PFSK-1 (cell line): ENCODE measurements at regions not wholly inside any gene's neighbourhood (a gene's known extent, or its start where the extent isn't known, plus 50 kb on each side); places are given as distances from the start of the nearest gene placed in this dataset.

Experiments used
- FOXP2 ChIP-seq: optimal IDR thresholded peaks from 2 replicates; pipeline ENCODE3; 2011; ENCODE audit warnings: borderline replicate concordance, control low read depth, inconsistent platforms; ENCODE audit not compliant: insufficient read depth; ENCODE audit errors: extremely low read length, extremely low read depth
- POLR2AphosphoS5 ChIP-seq: IDR thresholded peaks from 2 replicates; pipeline ENCODE4 v1.6.1; 2012; ENCODE audit warnings: low read depth, mild to moderate bottlenecking, control low read depth, low read length, moderate library complexity
- REST ChIP-seq, 2 experiments: IDR thresholded peaks; 2 replicates each; pipeline versions ENCODE4 v1.6.1 to v1.8.0; 2011 to 2012; ENCODE audit warnings: low read depth in 2 of 2, low read length in 2 of 2, control low read depth in 1 of 2, inconsistent platforms in 1 of 2, mild to moderate bottlenecking in 1 of 2, moderate library complexity in 1 of 2; ENCODE audit not compliant: insufficient read depth in 1 of 2
- SIN3A ChIP-seq: IDR thresholded peaks from 2 replicates; pipeline ENCODE4 v1.6.1; 2012; ENCODE audit warnings: mild to moderate bottlenecking, low read length, moderate library complexity, borderline replicate concordance; ENCODE audit not compliant: insufficient read depth
- TAF1 ChIP-seq: IDR thresholded peaks from 2 replicates; pipeline ENCODE4 v1.6.1; 2012; ENCODE audit warnings: low read length, control low read depth, borderline replicate concordance; ENCODE audit not compliant: insufficient read depth

GRCh38 chr1:87678266-87678665, 349.6 kb downstream of the LMO4 start:
- TF ChIP-seq FOXP2, result no peak
- no peak for TF ChIP-seq REST (IDR thresholded peaks at IDR 0.05; ENCODE audit: insufficient read depth in 1 of 2, low read depth in 2 of 2, low read length in 2 of 2)
- no peak for TF ChIP-seq POLR2AphosphoS5

GRCh38 chr1:87682565-87682964, 353.9 kb downstream of the LMO4 start:
- TF ChIP-seq TAF1 (no peak), REST (IDR thresholded peaks at IDR 0.05; ENCODE audit: insufficient read depth in 1 of 2, low read depth in 2 of 2, low read length in 2 of 2) (no peak), POLR2AphosphoS5 (no peak), SIN3A (no peak), FOXP2 (no peak)

- no peak for TF ChIP-seq POLR2AphosphoS5
- no peak for TF ChIP-seq TAF1
- no peak for TF ChIP-seq FOXP2
- TF ChIP-seq REST (IDR thresholded peaks at IDR 0.05; ENCODE audit: insufficient read depth in 1 of 2, low read depth in 2 of 2, low read length in 2 of 2), result no peak
- TF ChIP-seq SIN3A, result no peak
Observed at GRCh38 chr1:87683196-87683956, 354.7 kb downstream of the LMO4 start.

GRCh38 chr1:87684194-87684593, 355.5 kb downstream of the LMO4 start:
- TF ChIP-seq TAF1 (no peak), POLR2AphosphoS5 (no peak), FOXP2 (no peak), REST (IDR thresholded peaks at IDR 0.05; ENCODE audit: insufficient read depth in 1 of 2, low read depth in 2 of 2, low read length in 2 of 2) (no peak), SIN3A (no peak)
